Renal cortex interstitium (tissue), 11 donors: ENCODE measurements at regions not wholly inside any gene's neighbourhood (a gene's known extent, or its start where the extent isn't known, plus 50 kb on each side); places are given as distances from the start of the nearest gene placed in this dataset.

Experiments
- DNase-seq, 11 donors: peaks; one replicate each; pipeline ENCODE4 v3.0.0-alpha.2; 2013; ENCODE audit warnings: low read depth in 9 of 11, low spot score in 4 of 11; ENCODE audit errors: extremely low read depth in 1 of 11

DNA sequence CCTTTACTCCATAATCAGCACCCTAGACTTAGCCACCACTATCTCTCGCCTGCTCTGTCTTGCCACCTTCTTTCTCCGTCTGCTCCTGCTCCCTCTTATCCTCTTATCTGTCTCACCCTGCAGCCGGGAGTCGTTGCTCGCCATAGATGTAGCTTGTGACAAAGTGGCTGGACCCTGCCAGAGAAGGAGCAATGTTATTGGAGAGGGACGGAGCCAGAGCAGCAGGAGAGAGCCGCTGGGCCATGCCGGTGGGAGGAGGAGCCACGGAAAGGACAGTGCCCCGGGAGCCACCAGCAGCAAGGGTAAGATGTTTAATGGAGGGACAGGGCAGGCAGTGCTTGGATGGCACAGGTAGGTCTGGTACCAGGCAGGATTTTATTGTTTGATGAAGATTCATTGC is 137.3 kb downstream of the SEC61B start:
- no peak for DNase-seq

DNA sequence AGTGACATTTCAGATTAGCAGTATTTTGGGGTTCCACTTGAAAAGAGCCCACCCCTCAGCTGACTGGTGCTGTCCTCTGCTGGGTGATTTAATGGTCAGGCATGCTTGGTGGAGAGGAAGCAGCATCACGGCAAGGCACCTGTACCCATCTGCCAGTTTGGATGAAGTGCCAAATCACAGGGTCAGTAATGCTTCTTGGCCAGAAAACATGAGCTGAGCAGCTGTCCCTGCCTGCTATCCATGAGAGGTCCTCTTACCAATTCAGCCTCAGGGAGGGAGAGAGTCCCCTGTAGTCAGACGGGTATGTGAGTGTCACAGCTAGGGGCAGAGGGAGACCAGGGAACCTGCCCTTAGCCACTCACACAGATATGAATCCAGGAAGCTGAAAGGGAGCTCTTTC is 137.9 kb downstream of the SEC61B start:
- DNase-seq: no peak

DNA sequence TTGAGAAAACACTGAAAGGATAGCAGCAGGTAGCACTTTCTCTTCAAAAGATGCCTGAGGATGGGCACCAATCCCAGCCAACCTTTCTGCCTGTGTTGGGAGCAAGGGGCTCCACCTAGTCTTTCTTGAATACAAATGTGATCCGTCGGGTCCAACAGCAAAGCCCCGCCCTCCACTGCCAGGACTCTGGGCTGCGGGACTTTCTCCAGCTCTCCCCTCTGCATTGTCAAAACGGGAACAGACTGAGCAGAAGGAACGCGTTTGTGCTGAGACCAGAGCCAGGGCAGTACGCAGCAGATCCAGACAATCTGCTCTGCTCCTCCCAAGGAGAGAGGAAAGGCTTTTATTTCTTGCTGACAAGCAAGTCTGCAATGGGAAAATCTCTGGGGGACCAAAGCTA is 139.7 kb downstream of the SEC61B start:
- peak in 1 of 11 donors; percentile 11 for DNase-seq

DNA sequence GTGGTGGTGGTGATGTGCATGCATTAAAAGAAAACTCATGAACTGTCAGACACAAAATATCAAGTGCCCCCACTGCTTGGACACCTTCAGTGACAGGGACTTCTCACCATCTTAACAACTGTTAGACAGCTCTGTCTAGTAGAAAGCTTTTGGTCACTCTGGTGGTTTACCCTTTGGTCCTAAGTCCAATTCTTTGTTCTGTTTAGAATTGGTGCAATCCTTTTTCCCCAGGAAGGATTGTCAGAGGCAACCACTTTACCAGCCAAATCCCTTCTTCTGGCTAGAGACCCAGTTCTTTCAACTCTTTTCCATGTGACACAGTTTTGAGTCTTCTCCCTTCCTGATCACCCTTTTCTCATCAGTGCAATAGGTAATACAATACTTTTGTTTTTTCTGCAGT is 140.2 kb downstream of the SEC61B start:
- DNase-seq: no peak

DNA sequence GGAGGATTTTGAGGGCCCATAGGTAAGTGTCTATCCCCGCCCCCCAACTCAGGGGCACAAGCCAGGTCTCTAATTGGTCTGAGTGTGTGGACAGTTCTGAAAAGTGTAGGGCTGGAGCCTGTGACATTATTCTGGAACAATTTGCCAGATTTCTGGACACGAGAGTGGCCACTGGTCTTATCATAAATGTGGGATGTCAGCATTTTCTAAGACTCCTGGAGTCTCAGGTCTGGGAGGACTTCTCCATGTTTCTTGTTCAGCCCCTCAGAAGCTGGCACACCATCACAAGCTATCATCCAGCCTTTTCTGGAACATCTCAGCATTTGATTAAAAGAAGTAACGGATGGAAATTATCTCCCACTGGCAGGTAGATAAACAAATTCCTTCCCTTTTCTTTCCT is 141.4 kb downstream of the SEC61B start:
- DNase-seq: no peak

DNA sequence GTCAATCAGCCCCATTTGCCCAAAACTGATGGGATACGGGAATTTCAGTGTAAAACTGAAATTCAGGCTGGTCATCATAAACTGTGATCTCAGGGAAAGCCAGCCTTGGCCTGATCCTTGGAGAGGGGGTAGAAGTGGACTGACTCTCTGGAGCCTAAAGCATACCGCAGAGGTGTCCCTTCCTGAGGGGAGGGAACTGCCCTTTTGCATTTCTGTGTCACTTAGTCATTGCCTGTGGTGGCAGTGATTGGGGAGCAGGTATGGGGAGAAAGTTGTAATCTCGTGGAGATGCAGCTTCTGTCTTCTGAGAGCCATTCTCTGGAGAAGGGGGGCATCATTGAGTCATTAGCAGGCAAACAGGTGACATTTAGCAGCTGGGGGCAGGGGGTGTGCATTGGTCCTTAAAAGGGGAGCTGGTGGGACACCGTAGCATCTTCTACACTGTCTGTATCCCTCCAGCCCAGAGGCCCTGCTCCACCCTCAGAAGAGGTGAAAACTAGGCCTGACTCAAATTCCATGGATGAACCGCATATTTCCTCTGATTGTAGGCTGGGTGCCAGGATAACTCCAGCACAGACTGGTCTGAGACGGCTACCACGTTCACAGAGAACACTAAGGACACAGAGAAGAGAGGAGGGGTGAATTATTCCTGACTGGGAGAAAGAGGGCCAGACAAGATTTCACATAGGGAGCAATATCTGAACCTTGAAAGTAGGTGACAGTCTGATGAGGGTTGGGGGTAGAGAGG is 143.3 kb downstream of the SEC61B start:
- DNase-seq: no peak

DNA sequence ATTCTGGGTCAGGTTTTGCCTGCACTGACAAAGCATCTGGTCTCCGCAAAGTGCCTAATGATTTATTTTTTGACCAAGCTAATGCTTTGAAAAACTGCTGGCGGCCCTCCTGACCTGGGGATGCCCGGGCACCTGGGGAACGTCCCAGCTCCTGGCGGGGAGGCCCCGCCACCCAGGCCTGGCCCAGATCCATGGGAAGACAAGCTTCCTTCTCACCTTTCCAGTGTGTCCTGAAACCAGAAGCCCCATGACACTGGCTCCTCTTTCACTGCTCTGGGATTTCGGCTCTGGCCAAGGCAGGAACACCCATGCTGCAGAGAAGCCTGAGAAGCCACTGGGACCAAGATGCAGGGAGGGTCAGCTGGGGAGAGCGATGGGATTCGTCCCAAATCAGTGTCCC is 144.1 kb downstream of the SEC61B start:
- DNase-seq: no peak

DNA sequence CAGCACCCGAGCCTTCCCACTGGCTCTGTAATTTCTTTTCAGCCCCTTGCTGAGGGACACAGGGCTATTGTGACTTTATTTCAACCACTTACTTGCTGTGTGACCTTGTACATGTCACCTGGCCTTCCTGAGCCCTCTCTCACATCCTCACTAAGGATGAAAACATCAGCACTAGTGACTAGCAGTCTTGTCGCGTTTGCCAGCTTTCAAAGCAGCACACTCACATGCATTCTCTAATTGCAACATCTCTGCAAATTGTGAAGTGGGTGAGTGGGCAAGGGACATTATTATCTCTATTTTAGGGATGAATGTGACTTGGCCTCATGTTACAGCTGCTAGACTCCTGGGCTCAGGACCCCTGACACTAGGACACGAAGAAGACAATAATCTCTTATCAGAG is 144.5 kb downstream of the SEC61B start:
- no peak for DNase-seq

DNA sequence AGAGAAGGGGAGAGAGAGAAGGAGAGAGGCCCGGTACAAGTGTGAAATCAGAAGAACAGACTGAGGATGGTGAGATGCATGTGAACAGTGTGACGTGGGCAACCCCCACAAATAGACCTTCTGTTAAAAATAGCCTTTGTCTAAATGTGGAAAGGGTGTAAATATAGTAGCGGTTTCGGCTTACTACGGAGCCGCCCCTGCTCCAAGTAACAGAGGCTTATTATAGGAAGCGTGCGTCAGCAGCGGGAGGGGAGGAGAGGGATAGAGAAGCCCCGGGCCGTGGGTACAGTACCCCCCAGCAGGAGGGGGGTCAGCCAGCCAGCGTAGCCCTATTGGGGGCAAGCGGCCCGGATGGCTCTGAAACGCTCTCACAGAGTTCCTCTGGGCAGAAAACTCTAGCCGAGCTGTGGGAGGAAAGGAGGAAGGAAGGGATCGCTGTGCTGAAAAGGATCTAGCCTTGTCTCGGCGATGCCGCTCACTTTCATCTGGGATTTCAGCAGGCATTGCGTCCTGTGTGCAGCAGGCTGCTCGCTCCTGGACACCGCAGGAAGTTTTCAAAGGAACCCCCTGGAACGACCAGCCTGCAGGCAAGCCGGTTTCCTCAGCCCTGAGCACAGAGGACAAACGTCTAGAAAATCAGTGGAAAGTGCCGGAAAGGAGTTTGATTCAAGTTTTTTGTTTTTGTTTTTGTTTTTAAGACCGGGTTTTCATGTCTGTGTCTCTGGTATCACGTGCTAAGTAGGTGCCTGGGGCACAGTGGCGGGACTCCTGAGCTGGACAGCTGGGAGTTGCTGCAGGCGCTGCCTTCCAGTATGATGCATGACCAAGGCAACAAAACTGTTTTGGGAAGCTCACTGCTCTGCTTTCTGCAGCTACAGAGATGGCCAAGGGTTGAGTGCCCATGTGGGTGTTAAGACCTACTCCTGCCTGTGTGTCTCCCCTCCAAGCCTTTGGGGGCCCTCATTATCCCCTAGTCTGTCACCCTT is 146.6 kb downstream of the SEC61B start:
- DNase-seq: peak in 9 of 11 donors; percentile 22 to 44 (median 35)

DNA sequence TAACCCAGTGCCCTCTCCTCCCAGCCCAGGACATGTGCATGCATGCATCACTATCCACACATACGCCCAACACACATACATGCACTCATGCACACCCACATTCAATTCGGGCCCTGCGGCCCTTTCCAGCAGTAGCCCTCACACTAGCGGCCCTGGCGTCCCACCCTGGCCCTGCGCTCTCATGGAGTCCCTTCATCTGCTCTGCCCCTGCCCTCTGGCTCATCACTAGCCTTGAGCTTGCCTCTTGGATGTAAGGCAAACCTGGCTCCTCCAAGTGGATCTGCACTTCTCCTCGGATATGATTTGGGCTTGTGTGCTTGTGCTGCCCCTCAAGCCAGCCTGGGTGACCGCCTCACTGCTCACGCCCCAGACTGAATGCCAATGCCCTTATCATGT is 147.2 kb downstream of the SEC61B start:
- no peak for DNase-seq

DNA sequence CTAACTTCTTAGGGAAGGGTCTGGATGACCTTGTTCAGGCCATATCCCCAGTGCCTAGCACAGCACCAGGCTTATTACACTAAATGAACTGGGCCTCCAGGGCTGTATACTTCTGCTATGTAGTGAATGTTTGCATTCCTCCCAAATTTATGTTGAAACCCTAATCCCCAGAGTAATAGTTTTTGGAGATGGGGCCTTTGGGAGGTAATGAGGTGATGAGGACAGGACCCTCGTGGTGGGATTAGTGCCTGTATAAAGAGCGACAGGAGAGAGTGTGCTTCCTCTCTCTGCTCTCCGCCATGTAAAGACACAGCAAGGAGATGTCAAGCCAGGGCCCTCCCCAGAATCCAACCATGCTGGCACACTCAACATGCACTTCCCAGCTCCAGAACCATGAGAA is 148.3 kb downstream of the SEC61B start:
- no peak for DNase-seq

DNA sequence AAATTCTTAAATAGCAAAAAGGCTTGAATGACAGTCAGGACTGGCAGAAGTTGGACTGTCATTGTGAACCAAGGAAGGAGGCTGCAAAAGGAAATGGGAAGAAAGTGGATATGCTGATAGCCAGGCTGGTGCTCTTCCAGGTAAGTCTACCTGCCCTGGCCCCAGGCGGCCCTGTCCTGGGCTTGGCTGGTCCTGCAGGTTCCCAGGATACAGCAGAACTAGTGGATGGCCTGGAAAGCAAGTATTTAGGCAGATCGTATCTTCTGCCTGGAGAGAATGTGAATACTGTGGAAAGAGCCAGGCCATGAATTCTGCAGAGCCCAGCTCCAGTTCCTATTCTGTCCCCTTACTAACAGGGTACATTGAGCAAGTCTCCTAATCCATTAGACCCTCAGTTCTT is 149.3 kb downstream of the SEC61B start:
- DNase-seq: no peak

DNA sequence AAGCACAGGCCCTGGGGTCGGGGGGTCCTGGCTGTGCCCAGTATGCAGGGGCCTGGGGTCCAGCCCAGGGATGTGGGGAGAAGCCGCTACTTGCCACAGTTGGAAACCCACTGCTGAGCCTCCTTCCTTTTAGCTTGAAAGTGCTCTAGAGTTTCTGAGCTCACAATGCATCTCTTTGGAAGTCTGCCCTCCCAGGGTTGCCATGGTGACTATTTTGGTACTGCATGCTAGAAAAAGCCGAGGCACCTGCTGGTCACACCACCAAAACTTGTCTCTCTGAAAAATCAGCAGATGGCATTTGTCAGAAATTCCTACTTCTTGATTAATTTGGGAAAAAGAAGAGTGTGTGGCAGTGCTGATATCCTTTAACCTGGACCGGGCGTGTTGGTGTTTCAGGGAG is 151.8 kb downstream of the SEC61B start:
- no peak for DNase-seq

DNA sequence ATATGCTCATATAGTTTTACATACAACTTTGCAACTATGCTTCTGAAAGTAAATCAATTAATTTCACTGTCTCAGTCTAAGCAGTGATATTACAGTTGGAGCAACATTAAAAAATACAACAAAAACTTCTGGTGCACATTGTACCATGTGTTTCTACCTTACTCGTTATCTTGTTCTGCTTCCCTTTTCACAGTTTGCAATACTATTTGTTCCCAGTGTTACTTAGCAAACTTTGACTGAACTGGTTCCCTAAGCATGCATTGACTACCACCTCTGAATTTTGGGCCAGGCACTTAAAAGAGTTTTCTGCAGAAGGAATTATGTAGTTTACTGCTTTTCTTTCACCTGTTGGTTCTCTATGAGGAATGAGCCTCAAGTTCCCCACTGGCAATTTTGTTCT is 152.7 kb downstream of the SEC61B start:
- no peak for DNase-seq

DNA sequence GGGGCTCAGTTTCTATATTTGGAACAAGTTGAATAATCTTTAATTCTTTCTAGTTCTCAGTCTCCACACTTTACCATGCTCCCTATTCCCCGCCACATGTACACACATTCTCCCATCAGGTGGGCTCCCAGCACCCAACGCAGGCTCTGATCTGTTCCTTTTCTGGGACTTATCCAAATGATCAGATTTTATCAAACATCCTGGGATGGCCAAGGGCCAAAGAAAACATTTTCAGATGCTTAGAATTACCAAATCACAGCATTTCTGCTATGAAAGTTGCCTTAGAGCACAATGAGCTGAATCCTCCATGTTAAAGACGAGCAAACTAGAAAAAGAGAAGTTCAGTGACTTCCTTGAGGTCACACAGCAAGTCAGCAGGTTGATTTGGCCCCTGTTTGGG is 153.4 kb downstream of the SEC61B start:
- no peak for DNase-seq

DNA sequence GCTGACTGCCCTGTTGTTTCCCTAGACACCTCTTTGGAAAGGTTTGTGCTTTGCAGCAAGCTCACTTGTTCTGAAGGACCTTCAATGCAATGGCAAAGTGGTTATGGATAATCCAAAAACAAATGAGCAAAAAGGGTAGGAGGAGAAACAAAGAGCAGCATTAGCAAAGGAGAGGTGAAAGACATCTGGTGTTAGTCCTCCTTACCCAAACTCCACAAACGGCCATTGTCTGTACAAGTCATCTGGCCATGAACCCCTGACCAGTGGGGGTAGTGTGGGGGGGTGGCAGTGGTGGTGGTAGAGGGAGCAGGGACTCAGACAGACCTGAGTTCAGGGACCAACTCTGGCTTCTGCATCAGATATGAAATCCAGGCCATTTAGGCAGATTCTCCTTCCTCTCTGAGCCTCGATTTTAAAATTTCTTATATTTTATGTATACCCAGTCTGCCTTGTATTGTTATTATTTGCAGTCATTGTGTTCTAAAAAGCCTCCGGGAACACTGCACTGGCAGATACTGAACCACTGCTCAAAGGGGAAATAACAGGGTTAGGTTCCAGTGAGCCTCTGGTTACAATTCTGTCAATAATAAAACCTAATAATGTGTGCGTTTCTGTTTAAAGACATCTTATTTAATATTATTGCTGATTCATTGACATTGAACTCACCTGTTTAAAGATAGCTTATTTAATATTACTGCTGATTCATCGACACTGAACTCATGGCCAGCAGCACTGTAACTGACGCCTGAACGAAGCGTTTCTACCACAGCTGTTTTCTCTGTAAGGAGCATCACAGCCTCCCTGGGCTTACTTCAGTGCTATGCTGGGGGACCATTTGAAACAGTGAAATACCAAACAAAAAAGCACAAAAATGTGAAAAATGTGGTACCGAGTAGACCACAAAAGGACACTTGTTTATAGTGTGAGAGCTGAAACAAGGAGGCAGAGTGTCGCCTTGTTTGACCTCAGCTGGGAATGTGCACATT is 156.0 kb downstream of the SEC61B start:
- no peak for DNase-seq

DNA sequence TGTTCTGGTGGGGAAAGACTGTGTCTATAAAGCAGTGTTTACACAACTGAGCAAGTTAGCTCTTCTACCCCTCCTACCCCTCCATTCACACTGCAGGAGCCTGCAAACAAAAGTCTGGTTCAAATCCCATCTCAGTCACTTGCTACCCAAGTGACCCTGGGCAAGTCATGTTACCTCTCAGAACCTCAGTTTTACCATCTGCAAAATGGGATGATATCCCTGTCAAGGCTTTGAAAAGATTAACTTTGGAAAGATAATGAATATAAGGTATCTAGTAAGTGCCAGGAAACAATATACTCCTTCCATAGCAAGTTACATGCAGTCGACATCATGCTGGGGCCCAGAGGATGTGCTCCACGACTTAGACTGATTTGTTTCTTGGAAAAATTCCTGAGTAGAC is 161.5 kb downstream of the SEC61B start:
- no peak for DNase-seq

DNA sequence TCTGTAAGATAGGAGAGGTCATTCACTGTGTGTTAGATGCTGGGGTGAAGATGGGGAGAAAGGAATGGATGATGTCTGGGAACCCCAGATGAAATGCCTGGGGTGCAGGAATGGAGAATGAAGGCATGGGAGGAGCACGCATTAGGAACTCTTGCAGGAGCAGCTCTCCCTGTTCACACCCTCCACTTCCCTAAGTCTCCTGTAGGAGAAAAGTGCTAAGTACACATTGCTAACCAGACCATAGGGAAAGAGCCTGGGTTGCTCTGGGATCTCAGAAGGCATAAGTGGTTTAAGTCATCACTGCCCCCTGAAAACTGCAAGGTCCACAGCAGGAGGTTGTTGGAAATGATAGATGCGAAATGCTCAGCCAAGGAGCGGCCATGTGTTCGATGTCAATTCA is 163.1 kb downstream of the SEC61B start:
- no peak for DNase-seq

DNA sequence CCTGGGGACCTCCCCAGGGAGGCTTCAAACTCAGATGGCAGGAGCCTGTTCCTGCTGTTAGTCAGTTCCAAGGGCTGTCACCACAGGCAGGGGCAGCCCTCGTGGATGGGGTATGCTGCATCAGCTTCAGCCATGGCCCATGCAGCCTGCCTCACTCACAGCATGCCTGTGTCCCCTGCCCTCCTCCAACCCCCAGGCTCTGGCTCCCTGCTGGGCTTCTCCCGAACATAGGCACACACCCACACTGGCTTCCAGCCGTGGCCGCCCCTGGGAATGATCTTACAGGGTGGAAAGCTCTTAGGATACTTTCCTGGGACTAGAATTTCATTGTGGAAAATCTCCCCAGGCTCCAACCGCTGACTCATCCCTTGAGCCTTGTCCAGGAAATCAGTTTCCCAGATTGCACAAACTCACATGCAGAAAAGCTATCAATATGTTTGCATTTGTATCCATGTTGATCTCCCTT is 163.8 kb downstream of the SEC61B start:
- no peak for DNase-seq
